ENCODE measurements at regions not wholly inside any gene's neighbourhood (a gene's known extent, or its start where the extent isn't known, plus 50 kb on each side); places are given as distances from the start of the nearest gene placed in this dataset.

- Histone ChIP-seq H3K27me3 (ENCODE audit: control insufficient read depth in 1 of 2, insufficient read depth in 2 of 2, low read length in 2 of 2) (peaks cover 0 to 3% of the 10 kb centered on the region in 2 donors), H3K27ac (ENCODE audit: low read length) (no peak overlapping the region), H3K4me3 (ENCODE audit: low read length in 2 of 2) (no peak overlapping the region), H3K9ac (ENCODE audit: low read length in 2 of 2) (no peak overlapping the region), H3K36me3 (ENCODE audit: control insufficient read depth in 2 of 2, insufficient read depth in 2 of 2, low read length in 2 of 2) (no peaks in the 10 kb centered on the region), H3K9me3 (ENCODE audit: control insufficient read depth in 2 of 2, low read length in 2 of 2) (peaks cover 0 to 3% of the 10 kb centered on the region in 2 donors), H3K4me1 (ENCODE audit: control insufficient read depth, insufficient read depth, low read length) (peaks cover 2% of the 10 kb centered on the region)
These were observed 330.3 kb downstream of the UACA start for GRCh38 chr15:70432924-70433495.

DNA sequence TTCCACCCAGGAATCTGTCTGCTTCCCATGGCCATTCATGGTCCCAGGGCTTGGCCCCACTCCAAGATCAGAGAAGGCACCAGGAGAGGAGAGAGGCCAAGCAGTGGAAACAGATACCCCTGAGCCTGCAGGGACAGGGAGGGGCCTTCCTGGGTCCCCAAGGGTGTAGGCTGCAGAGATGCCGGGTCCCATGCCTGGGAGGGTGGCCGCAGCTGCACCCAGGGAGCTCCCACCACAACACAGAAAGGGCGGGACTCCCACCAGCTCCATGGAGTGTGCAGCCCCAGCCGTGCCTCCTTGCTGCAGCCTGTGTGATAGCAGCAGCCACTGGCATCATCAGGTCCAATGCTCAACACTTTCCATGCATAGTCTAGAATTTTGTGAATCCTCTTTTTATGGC is 331.5 kb downstream of the UACA start:
- Histone ChIP-seq H3K4me1 (ENCODE audit: control insufficient read depth, insufficient read depth, low read length) (peaks cover 2% of the 10 kb centered on the region), H3K36me3 (ENCODE audit: control insufficient read depth in 2 of 2, insufficient read depth in 2 of 2, low read length in 2 of 2) (no peaks in the 10 kb centered on the region), H3K4me3 (ENCODE audit: low read length in 2 of 2) (no peak overlapping the region), H3K27ac (ENCODE audit: low read length) (no peak overlapping the region), H3K27me3 (ENCODE audit: control insufficient read depth in 1 of 2, insufficient read depth in 2 of 2, low read length in 2 of 2) (peaks cover 0 to 3% of the 10 kb centered on the region in 2 donors), H3K9me3 (ENCODE audit: control insufficient read depth in 2 of 2, low read length in 2 of 2) (peaks cover 0 to 3% of the 10 kb centered on the region in 2 donors), H3K9ac (ENCODE audit: low read length in 2 of 2) (no peak overlapping the region)

- Histone ChIP-seq H3K9me3 (ENCODE audit: control insufficient read depth in 2 of 2, low read length in 2 of 2) (peaks cover 0 to 3% of the 10 kb centered on the region in 2 donors), H3K27ac (ENCODE audit: low read length) (no peak overlapping the region), H3K9ac (ENCODE audit: low read length in 2 of 2) (no peak overlapping the region), H3K36me3 (ENCODE audit: control insufficient read depth in 2 of 2, insufficient read depth in 2 of 2, low read length in 2 of 2) (no peaks in the 10 kb centered on the region), H3K27me3 (ENCODE audit: control insufficient read depth in 1 of 2, insufficient read depth in 2 of 2, low read length in 2 of 2) (peaks cover 0 to 5% of the 10 kb centered on the region in 2 donors), H3K4me3 (ENCODE audit: low read length in 2 of 2) (no peak overlapping the region), H3K4me1 (ENCODE audit: control insufficient read depth, insufficient read depth, low read length) (peaks cover 2% of the 10 kb centered on the region)
These were observed 332.4 kb upstream of the TLE3 start for GRCh38 chr15:70430069-70430468.

DNA sequence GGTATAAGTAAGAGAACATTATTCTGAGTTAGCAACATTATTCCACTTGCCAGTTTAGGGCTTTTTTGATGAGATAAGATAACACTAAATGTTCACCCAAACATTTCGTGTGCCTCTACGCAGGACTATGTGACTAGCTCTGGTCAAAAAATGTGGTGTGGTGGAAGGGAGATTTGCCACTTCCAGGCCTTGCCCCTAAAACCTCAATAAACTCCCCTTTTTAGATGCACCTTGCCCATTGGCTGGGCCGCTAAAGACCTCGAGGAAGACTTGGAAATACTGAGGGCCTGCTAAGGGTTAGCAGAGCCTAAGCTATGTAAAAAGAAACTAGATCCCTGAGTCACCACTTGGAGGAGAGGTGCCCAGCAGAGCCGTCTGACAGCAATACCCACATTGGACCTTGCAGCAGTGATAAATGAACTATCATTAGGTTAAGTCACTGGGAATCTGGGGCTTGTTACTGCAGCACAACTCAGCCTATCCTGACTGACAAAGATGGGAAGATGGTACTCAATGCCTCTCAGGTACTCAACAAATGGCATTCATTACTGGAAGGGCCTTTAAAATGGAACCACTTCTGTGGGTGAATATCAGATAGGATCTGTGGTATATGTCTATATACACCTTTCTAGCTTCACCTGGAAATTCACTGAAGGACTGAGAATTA is 331.5 kb upstream of the TLE3 start:
- no peak overlapping the region for H3K27ac ChIP-seq (ENCODE audit: low read length)
- H3K9ac ChIP-seq (ENCODE audit: low read length in 2 of 2), result no peak overlapping the region

DNA sequence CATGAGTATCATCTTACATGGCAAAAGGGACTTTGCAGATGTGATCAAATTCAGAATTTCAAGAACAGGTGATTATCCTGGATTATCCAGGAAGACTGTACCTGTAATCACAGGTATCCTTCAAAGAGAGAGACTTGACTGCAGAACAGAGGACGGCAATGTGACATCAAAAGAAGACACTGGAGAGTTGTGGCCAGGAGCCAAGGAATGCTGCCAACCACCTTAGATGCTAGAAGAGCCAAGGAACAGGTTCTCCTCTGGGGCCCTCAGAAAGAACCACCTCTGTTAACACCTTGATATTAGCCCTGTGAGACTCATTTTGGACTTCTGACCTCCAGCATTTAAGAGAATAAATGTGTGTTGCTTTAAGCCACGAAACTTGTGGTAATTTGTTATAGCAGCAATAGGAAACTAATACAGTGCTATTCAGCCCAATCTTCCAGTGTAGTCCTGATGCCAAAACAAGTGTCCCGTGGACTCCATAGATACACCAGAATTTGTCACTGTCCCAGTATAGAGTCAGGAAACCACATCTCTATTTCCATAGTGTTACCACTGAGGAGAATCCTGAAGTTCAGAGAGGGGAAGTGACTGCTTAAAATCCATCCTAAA is 330.6 kb upstream of the TLE3 start:
- H3K9ac ChIP-seq (ENCODE audit: low read length in 2 of 2), result no peak overlapping the region
- no peaks in the 10 kb centered on the region for H3K36me3 ChIP-seq (ENCODE audit: control insufficient read depth in 2 of 2, insufficient read depth in 2 of 2, low read length in 2 of 2)
- peaks cover 0 to 6% of the 10 kb centered on the region in 2 donors for H3K27me3 ChIP-seq (ENCODE audit: control insufficient read depth in 1 of 2, insufficient read depth in 2 of 2, low read length in 2 of 2)
- H3K9me3 ChIP-seq (ENCODE audit: control insufficient read depth in 2 of 2, low read length in 2 of 2), result peaks cover 0 to 3% of the 10 kb centered on the region in 2 donors
- no peaks in the 10 kb centered on the region for H3K4me1 ChIP-seq (ENCODE audit: control insufficient read depth, insufficient read depth, low read length)
- no peak overlapping the region for H3K4me3 ChIP-seq (ENCODE audit: low read length in 2 of 2)
- H3K27ac ChIP-seq (ENCODE audit: low read length), result no peak overlapping the region

More for the DNA sequence above, 331.5 kb upstream of the TLE3 start:
- Histone ChIP-seq H3K4me3 (ENCODE audit: low read length in 2 of 2) (no peak overlapping the region), H3K4me1 (ENCODE audit: control insufficient read depth, insufficient read depth, low read length) (no peaks in the 10 kb centered on the region), H3K27me3 (ENCODE audit: control insufficient read depth in 1 of 2, insufficient read depth in 2 of 2, low read length in 2 of 2) (peaks cover 0 to 5% of the 10 kb centered on the region in 2 donors), H3K36me3 (ENCODE audit: control insufficient read depth in 2 of 2, insufficient read depth in 2 of 2, low read length in 2 of 2) (no peaks in the 10 kb centered on the region), H3K9me3 (ENCODE audit: control insufficient read depth in 2 of 2, low read length in 2 of 2) (peaks cover 0 to 3% of the 10 kb centered on the region in 2 donors)

GRCh38 chr15:70427167-70428120 is 329.7 kb upstream of the TLE3 start:
- no peak overlapping the region for H3K27ac ChIP-seq (ENCODE audit: low read length)
- H3K4me1 ChIP-seq (ENCODE audit: control insufficient read depth, insufficient read depth, low read length), result no peaks in the 10 kb centered on the region
- H3K9ac ChIP-seq (ENCODE audit: low read length in 2 of 2), result no peak overlapping the region
- H3K36me3 ChIP-seq (ENCODE audit: control insufficient read depth in 2 of 2, insufficient read depth in 2 of 2, low read length in 2 of 2), result no peaks in the 10 kb centered on the region
- peaks cover 0 to 8% of the 10 kb centered on the region in 2 donors for H3K27me3 ChIP-seq (ENCODE audit: control insufficient read depth in 1 of 2, insufficient read depth in 2 of 2, low read length in 2 of 2)
- peaks cover 0 to 3% of the 10 kb centered on the region in 2 donors for H3K9me3 ChIP-seq (ENCODE audit: control insufficient read depth in 2 of 2, low read length in 2 of 2)
- H3K4me3 ChIP-seq (ENCODE audit: low read length in 2 of 2), result no peak overlapping the region

- Histone ChIP-seq H3K27me3 (ENCODE audit: control insufficient read depth in 1 of 2, insufficient read depth in 2 of 2, low read length in 2 of 2) (peaks cover 0 to 8% of the 10 kb centered on the region in 2 donors), H3K9ac (ENCODE audit: low read length in 2 of 2) (no peak overlapping the region), H3K4me3 (ENCODE audit: low read length in 2 of 2) (no peak overlapping the region), H3K9me3 (ENCODE audit: control insufficient read depth in 2 of 2, low read length in 2 of 2) (peaks cover 0 to 3% of the 10 kb centered on the region in 2 donors), H3K36me3 (ENCODE audit: control insufficient read depth in 2 of 2, insufficient read depth in 2 of 2, low read length in 2 of 2) (no peaks in the 10 kb centered on the region), H3K4me1 (ENCODE audit: control insufficient read depth, insufficient read depth, low read length) (no peaks in the 10 kb centered on the region), H3K27ac (ENCODE audit: low read length) (no peak overlapping the region)
These were observed 328.5 kb upstream of the TLE3 start for GRCh38 chr15:70426096-70426821.

- Histone ChIP-seq H3K9me3 (ENCODE audit: control insufficient read depth in 2 of 2, low read length in 2 of 2) (peaks cover 0 to 3% of the 10 kb centered on the region in 2 donors), H3K4me3 (ENCODE audit: low read length in 2 of 2) (no peak overlapping the region), H3K36me3 (ENCODE audit: control insufficient read depth in 2 of 2, insufficient read depth in 2 of 2, low read length in 2 of 2) (no peaks in the 10 kb centered on the region), H3K27me3 (ENCODE audit: control insufficient read depth in 1 of 2, insufficient read depth in 2 of 2, low read length in 2 of 2) (peaks cover 5 to 8% of the 10 kb centered on the region in 2 donors), H3K27ac (ENCODE audit: low read length) (no peak overlapping the region), H3K4me1 (ENCODE audit: control insufficient read depth, insufficient read depth, low read length) (no peaks in the 10 kb centered on the region), H3K9ac (ENCODE audit: low read length in 2 of 2) (no peak overlapping the region)
These were observed 327.3 kb upstream of the TLE3 start for GRCh38 chr15:70424937-70425411.

- Histone ChIP-seq H3K4me1 (ENCODE audit: control insufficient read depth, insufficient read depth, low read length) (no peaks in the 10 kb centered on the region), H3K36me3 (ENCODE audit: control insufficient read depth in 2 of 2, insufficient read depth in 2 of 2, low read length in 2 of 2) (no peaks in the 10 kb centered on the region), H3K4me3 (ENCODE audit: low read length in 2 of 2) (no peak overlapping the region), H3K9me3 (ENCODE audit: control insufficient read depth in 2 of 2, low read length in 2 of 2) (no peaks in the 10 kb centered on the region), H3K27ac (ENCODE audit: low read length) (no peak overlapping the region), H3K9ac (ENCODE audit: low read length in 2 of 2) (no peak overlapping the region), H3K27me3 (ENCODE audit: control insufficient read depth in 1 of 2, insufficient read depth in 2 of 2, low read length in 2 of 2) (peaks cover 5 to 11% of the 10 kb centered on the region in 2 donors)
These were observed 325.6 kb upstream of the TLE3 start for GRCh38 chr15:70423267-70423666.

DNA sequence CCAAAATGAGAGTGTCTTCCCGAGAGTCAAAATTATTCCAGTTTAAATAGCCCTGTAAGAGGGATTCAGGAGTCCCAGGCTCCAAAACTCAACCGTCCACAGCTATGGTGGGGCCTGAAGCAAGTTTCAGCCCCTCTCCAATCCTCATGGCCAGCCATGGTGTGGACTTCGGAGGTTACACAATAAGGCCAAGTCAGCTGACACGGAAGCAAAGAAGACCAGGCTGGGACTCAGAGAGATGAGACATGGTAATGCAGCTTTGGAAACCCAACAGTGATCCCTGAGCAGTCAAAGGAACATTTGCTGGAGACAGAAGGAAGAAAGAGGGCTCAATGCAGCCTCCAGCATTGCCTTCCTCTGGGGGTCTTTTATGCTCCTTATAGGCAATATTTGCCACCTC is 324.6 kb upstream of the TLE3 start:
- Histone ChIP-seq H3K4me1 (ENCODE audit: control insufficient read depth, insufficient read depth, low read length) (no peaks in the 10 kb centered on the region), H3K4me3 (ENCODE audit: low read length in 2 of 2) (no peak overlapping the region), H3K36me3 (ENCODE audit: control insufficient read depth in 2 of 2, insufficient read depth in 2 of 2, low read length in 2 of 2) (no peaks in the 10 kb centered on the region), H3K27ac (ENCODE audit: low read length) (no peak overlapping the region), H3K27me3 (ENCODE audit: control insufficient read depth in 1 of 2, insufficient read depth in 2 of 2, low read length in 2 of 2) (peaks cover 5 to 12% of the 10 kb centered on the region in 2 donors), H3K9ac (ENCODE audit: low read length in 2 of 2) (no peak overlapping the region), H3K9me3 (ENCODE audit: control insufficient read depth in 2 of 2, low read length in 2 of 2) (no peaks in the 10 kb centered on the region)
